T-helper 2 cell treated with Interferon-gamma antibody and Interleukin-4, amounts not matched to agents 5 μg/mL and 100 μg/mL, for 36 hours (primary cell): ENCODE measurements at regions not wholly inside any gene's neighbourhood (a gene's known extent, or its start where the extent isn't known, plus 50 kb on each side); places are given as distances from the start of the nearest gene placed in this dataset.

Experiments used
- DNase-seq: peaks from one replicate; pipeline ENCODE4 v3.0.0; 2021; ENCODE audit warnings: low spot score
- H3K27ac Mint-ChIP-seq: one replicate; pipeline ENCODE4 v1.8.0; 2021; ENCODE audit warnings: mild to moderate bottlenecking, mixed read lengths
- H3K27me3 Mint-ChIP-seq: one replicate; pipeline ENCODE4 v1.8.0; 2021; ENCODE audit warnings: low read depth, mixed read lengths
- H3K36me3 Mint-ChIP-seq: one replicate; pipeline ENCODE4 v1.8.0; 2021; ENCODE audit warnings: low read depth, mixed read lengths
- H3K4me1 Mint-ChIP-seq: one replicate; pipeline ENCODE4 v1.8.0; 2021; ENCODE audit warnings: low read depth, mixed read lengths
- H3K4me3 Mint-ChIP-seq: one replicate; pipeline ENCODE4 v1.8.0; 2022; ENCODE audit warnings: mild to moderate bottlenecking, moderate library complexity, mixed read lengths
- H3K9me3 Mint-ChIP-seq: one replicate; pipeline ENCODE4 v1.8.0; 2021; ENCODE audit warnings: mixed read lengths

DNA sequence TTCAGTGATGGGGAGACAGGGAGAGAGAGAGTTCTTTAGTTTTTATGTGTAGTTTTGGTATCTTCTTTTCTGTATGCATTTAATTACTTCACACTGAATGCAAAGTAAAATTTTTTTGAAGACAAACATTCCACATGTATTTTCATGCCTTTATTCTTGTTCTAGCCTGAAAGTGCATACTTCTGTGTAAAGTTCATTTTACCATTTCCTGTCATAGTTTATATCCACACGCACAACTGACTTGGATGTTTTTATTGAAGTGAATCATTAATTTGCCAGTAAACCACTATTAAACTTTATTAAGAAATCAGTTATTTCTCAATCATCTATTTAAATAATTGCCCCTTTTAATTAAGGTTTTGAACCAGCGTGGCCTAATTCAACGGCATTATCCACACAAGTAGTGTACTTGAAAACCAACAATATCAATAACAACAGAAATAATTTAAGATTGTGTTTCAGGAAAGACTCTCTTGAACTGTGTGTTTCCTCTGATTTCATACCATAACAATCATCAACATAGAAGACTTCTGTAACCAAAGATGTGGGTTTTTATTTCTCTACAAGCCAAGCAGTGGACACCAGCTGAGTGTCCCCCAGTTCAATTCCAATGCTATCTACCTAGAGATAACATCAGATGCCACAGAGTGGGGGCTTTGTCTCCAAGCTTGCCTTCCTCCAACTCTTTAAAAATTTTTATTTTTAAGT lies 512.7 kb upstream of the JAG1 start:
- Mint-ChIP-seq H3K4me3 (no peak overlapping the region), H3K36me3 (no peaks in the 10 kb centered on the region), H3K27ac (no peak overlapping the region), H3K27me3 (no peaks in the 10 kb centered on the region), H3K9me3 (peaks cover 5% of the 10 kb centered on the region), H3K4me1 (no peaks in the 10 kb centered on the region)
- no peak for DNase-seq

DNA sequence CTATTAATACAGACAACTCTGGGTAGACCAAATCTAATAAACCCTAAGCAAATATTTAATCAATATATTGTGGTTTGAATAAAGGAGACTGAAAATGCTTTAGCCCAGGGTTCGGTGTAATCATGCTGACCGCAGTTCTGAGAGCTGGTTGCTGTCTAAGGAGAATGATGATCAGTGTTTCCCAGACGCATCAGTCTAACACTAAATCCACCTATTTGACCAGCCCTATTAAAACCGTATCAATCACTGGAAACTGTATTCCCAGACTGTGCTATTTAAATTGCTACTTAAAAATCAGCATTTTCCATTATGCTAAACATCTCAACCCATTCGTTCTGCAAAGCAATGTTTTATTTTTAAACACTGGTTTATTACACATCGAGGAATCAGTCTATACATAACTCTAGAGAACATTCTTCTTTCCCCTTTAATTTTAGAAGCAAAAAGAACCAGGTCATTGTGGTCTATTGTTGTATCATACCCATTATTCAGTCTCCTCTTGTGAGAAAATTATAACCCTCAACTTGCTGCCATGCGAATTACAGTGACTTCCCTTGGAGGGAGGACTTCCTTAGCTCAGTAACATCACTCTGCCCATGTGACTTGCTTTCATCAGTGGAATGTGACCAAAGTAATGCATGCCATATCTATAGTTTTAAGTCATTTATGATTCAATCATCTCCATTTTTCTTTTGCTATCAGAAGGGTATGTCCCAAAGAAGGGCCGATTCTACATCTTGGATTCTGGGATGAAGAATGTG lies 515.2 kb upstream of the JAG1 start:
- DNase-seq = no peak
- no peaks in the 10 kb centered on the region for H3K27me3 Mint-ChIP-seq
- no peak overlapping the region for H3K4me3 Mint-ChIP-seq
- no peak overlapping the region for H3K27ac Mint-ChIP-seq
- no peaks in the 10 kb centered on the region for H3K4me1 Mint-ChIP-seq
- peaks cover 5% of the 10 kb centered on the region for H3K9me3 Mint-ChIP-seq
- no peaks in the 10 kb centered on the region for H3K36me3 Mint-ChIP-seq

DNA sequence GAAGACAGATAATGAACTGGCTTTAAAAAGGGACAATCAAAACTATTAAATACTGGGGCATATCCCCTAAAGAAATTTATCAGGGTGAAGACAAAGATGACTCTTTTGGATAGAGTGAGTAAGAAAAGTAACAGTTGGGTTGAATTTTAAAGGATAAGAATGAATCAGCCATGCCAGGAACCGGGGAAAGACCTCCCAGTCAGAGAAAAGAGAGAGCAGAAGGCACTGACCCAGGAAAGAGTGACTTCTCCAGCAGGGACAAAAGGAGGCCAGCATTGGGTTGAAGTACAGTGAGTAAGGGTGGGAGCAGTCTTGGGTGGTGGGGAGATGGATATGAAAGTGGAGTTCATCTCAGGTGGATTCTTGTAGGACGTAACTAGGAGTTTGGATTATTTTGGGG lies 516.9 kb upstream of the JAG1 start:
- no peaks in the 10 kb centered on the region for H3K4me1 Mint-ChIP-seq
- no peak for DNase-seq
- no peaks in the 10 kb centered on the region for H3K27me3 Mint-ChIP-seq
- no peaks in the 10 kb centered on the region for H3K36me3 Mint-ChIP-seq
- no peak overlapping the region for H3K4me3 Mint-ChIP-seq
- H3K27ac Mint-ChIP-seq = no peak overlapping the region
- H3K9me3 Mint-ChIP-seq = no peaks in the 10 kb centered on the region

DNA sequence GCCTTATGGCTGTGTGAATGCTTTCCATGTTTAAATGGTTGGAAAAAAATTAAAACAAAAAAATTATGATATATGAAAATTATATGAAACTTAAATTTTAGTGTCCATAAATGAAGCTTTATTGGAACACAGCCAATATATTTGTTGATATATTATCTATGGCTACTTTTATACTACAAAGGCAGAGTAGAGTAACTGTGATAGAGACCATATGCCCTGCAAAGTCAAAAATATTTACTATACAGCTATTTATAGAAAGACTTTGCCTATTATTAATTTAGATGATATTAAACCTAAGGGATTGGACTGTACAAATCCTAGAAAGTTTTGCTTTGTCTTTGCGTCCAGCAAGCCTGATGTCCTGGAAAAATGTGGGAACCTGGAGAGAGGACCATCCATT lies 518.3 kb upstream of the JAG1 start:
- Mint-ChIP-seq H3K27me3 (no peaks in the 10 kb centered on the region), H3K4me1 (no peaks in the 10 kb centered on the region)
- DNase-seq = no peak

DNA sequence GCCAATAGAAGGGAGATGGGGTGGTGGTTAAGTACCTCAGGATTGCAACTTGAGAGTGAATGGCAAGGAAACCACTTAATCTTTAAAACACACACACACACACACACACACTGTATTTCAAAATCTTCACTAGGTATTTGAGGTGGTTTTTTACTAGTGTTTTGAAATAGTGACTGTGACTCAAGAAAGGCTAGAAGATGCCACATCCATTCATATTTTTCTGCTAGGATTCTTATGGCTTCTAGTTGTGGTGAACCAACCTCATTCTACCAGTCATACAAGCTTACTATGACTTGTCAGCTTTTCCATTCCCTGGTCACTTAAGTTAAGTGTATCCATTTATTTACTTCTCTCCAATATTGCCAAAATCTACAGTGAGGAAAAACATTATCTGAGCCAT lies 519.4 kb upstream of the JAG1 start:
- no peak overlapping the region for H3K4me3 Mint-ChIP-seq
- H3K4me1 Mint-ChIP-seq = no peaks in the 10 kb centered on the region
- DNase-seq = no peak
- H3K36me3 Mint-ChIP-seq = no peaks in the 10 kb centered on the region
- no peaks in the 10 kb centered on the region for H3K9me3 Mint-ChIP-seq
- no peaks in the 10 kb centered on the region for H3K27me3 Mint-ChIP-seq
- no peak overlapping the region for H3K27ac Mint-ChIP-seq

More for the DNA sequence above, 518.3 kb upstream of the JAG1 start:
- Mint-ChIP-seq H3K4me3 (no peak overlapping the region), H3K27ac (no peak overlapping the region), H3K9me3 (no peaks in the 10 kb centered on the region), H3K36me3 (no peaks in the 10 kb centered on the region)

DNA sequence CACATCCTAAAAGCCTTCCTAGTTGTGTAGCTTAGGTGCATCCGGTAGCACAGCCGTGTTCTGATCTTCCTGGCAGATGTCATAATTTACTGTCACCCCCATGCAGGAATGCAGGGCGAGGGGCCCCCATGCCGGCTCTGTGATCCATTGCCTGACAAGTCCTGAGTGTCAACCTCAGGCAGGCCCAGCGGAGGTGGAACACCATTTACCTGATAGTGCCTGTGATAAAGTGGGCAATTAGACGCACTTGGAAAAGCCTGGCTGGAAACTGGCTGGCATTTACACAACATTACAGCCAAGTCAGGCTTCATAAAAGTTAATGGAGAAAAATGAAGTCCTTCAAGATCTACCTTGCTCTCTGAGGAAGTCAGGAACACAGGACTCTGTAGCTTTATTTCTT lies 521.4 kb upstream of the JAG1 start:
- no peak overlapping the region for H3K4me3 Mint-ChIP-seq
- H3K27me3 Mint-ChIP-seq = no peaks in the 10 kb centered on the region
- DNase-seq = no peak
- H3K9me3 Mint-ChIP-seq = no peaks in the 10 kb centered on the region
- no peaks in the 10 kb centered on the region for H3K4me1 Mint-ChIP-seq
- H3K27ac Mint-ChIP-seq = no peak overlapping the region
- H3K36me3 Mint-ChIP-seq = no peaks in the 10 kb centered on the region

DNA sequence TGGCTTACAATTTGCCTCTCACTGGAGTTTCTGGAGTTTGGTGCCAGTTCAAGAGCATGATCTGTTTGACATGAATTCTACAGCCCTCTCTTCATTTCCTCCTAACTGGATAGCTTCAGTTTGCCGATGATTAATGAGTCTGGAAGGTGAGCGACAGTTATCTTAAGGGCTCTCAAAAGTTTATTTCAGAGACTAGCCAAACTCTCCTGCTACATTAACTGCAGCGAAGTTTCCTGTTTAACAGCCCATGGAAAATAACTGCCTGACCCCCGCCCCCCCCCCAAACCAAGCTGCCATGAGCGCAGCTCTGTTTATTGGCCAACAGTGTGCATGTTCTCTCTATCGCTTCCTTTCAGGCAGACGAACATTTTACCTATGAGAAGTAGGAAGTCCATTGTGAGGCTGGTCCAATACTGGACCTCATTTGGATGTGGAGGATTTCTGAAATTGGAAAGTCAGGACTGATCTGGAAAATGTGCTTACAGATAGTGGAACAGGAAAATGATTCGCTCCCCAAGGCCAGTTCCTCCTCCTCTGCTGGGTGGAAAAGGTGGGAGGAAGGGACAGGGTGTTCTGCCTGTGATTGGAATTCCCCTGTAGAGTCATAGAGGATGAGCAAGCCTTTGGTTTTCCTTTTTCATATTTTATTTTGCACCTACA lies 522.2 kb upstream of the JAG1 start:
- Mint-ChIP-seq H3K4me1 (no peaks in the 10 kb centered on the region), H3K9me3 (no peaks in the 10 kb centered on the region), H3K36me3 (no peaks in the 10 kb centered on the region), H3K27ac (no peak overlapping the region), H3K27me3 (no peaks in the 10 kb centered on the region), H3K4me3 (no peak overlapping the region)
- DNase-seq = no peak

DNA sequence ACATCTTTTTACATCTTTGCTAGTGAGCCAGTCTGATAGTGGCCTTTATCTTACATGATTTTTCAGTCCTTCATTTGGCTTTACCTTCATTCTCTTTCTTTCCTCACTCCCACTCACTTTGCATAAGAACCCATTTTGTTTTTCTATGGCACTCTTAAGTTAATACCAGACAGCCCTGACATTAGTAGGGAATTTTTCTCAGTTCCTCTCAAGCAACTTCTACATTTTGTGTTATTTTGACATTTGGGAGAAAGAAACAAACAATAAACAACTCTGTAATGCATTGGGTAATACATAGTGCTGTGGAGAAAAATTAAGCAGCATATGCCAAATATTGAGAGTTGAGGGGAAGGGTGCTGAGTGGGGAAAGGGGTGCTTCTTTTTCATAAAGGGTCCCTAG lies 524.1 kb upstream of the JAG1 start:
- Mint-ChIP-seq H3K4me3 (no peak overlapping the region), H3K9me3 (no peaks in the 10 kb centered on the region)

DNA sequence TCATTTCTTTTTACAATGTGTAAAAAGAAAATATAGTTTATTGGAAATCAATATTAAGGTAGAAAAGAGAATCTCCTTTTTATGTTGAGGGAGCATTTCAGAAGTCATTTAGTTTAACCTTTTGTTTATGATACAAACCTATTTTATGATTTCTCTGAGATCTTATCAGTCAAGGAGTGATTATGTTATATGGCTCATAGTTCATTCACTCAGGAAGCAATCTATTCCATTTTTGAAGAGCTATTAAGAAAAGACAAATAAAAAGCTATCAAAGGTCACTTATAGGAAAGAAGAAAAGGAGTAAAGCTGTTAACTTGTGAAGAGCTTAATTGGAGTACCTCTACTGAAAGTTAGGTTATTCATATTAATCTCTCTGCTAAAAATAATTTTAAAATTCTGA lies 526.6 kb upstream of the JAG1 start:
- Mint-ChIP-seq H3K27ac (no peak overlapping the region), H3K27me3 (no peaks in the 10 kb centered on the region), H3K4me3 (no peak overlapping the region), H3K36me3 (no peaks in the 10 kb centered on the region), H3K9me3 (no peaks in the 10 kb centered on the region), H3K4me1 (no peaks in the 10 kb centered on the region)
- DNase-seq = no peak

More for the DNA sequence above, 524.1 kb upstream of the JAG1 start:
- no peak overlapping the region for H3K27ac Mint-ChIP-seq
- DNase-seq = no peak
- no peaks in the 10 kb centered on the region for H3K27me3 Mint-ChIP-seq
- H3K4me1 Mint-ChIP-seq = no peaks in the 10 kb centered on the region
- H3K36me3 Mint-ChIP-seq = no peaks in the 10 kb centered on the region

DNA sequence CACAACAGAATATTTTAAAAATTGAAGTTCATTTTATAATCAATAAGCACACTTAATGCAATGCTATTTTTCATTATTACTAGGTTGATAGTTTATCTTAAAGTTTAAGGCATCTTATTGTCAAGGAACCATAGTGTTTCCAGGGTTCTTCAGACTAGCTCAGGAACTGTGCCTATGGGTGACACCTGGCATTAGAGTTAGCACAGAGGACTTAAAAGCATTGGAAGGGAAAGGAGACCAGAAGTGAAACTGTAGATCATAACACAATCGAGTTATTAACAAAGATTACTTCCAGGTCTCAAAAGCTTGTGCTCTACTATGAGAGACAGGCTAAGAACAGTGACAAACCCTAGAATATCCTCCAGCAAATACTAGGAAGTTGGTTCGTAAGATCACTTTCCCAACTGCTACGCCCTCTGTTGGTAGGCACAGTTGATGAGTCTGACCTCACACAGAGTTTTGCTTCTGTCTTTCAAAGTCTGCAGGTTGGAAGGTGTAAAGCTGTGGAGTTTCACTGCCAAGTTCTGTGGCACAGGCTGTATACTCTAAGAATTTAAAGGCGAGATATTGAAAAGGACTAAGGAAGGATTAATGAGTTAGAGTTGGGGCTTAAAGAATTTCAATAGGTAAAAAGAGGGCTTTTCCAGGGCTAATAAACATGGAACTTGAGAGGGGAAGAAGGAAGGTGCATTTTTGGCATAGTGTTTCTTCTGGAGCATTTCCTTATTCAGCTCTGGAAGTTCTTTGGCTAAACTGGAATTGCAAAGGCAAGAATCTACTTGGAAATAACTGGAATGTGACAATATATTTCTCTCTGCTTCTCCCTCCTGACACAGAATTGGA lies 531.3 kb upstream of the JAG1 start:
- H3K36me3 Mint-ChIP-seq = no peaks in the 10 kb centered on the region
- H3K27me3 Mint-ChIP-seq = no peaks in the 10 kb centered on the region
- no peak overlapping the region for H3K27ac Mint-ChIP-seq
- H3K9me3 Mint-ChIP-seq = no peaks in the 10 kb centered on the region
- H3K4me3 Mint-ChIP-seq = no peak overlapping the region
- no peak for DNase-seq
- H3K4me1 Mint-ChIP-seq = no peaks in the 10 kb centered on the region

DNA sequence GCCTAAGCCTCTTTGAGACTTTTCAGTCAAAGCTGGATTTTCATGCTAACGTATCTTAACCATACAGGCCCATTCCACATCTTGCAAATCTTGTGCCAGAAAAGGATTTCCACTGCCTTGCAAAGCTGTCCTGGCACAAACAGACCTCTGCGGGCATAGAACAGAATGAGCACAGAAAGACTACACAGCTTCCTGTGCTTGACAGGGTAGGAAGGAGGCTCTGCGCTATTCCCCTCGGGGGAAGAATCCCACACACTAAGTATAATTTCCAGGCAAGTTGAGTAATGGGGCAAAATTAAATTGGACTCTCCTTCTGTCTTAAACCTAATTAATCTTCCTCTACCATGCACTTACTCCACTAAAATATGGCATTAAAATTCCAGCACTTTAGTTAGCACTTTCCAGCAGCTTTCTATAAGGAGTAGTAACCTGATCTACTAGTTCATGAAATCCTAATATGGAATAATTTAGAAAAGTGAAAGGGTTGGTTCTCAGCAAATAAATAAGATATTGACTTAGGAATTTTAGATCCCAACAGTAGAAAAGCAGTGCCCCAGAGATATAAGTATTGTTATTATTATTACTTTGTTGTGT lies 532.1 kb upstream of the JAG1 start:
- H3K27ac Mint-ChIP-seq = no peak overlapping the region
- DNase-seq = no peak
- H3K36me3 Mint-ChIP-seq = no peaks in the 10 kb centered on the region
- H3K4me3 Mint-ChIP-seq = no peak overlapping the region
- H3K9me3 Mint-ChIP-seq = no peaks in the 10 kb centered on the region
- H3K27me3 Mint-ChIP-seq = no peaks in the 10 kb centered on the region
- no peaks in the 10 kb centered on the region for H3K4me1 Mint-ChIP-seq

DNA sequence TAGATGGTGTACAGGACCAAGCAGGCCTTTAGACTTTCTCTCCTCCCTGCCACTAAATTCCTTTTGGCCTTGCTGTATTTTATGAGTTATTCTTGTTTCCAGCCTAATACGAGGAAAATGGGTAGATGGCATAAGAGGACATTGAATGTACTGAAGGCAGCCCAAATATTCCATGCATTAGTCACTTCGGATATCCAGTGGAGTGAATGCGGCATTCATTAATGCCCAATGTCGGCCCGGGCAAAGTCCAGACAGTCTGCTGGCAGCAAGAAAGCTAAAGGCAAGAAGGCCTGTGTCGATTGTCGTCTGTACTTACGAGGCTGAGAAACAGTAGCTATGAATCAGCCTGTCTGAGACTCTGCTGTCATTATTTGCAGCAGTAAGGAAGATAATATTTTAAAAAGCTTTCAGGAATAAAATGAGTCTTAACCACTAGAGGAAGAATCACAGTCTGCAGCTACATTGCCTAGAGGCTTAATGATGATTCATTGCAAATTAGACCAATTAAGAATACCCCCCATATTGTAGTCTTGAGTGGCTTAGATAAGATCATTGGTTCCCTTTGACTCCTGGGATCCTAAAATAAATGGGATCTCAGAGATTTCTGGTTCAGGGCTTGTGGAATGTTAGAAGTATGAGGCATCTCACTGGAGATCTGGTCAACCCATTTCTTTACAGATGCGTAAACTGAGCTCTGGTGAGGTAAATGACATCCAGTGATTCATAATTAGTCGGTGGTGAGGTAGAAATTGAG lies 534.1 kb upstream of the JAG1 start:
- Mint-ChIP-seq H3K9me3 (no peaks in the 10 kb centered on the region), H3K27me3 (no peaks in the 10 kb centered on the region), H3K36me3 (no peaks in the 10 kb centered on the region), H3K27ac (no peak overlapping the region), H3K4me3 (no peak overlapping the region), H3K4me1 (no peaks in the 10 kb centered on the region)
- no peak for DNase-seq

DNA sequence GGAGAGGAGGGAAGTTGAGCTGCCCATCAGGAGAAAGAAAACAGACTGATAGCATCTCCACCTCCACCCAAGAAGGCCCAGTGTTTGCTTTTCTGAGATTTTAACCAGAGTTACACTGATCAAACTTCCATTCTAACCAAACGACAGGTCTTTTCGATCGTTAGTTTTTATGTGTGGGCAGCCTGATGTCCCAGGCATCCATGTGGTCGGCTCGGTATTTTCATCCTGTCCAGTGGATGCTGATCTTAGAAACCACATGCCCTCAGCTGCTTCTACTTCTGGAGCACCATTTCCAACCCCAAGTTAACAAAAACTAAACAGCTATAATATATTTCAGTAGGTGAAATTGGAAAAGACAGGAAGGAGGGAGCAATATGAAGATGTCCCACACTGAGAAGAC lies 536.8 kb upstream of the JAG1 start:
- Mint-ChIP-seq H3K4me1 (no peaks in the 10 kb centered on the region), H3K36me3 (no peaks in the 10 kb centered on the region), H3K27ac (no peak overlapping the region), H3K27me3 (no peaks in the 10 kb centered on the region), H3K4me3 (no peak overlapping the region), H3K9me3 (no peaks in the 10 kb centered on the region)
- DNase-seq = no peak
